ENCODE measurements at regions not wholly inside any gene's neighbourhood (a gene's known extent, or its start where the extent isn't known, plus 50 kb on each side); places are given as distances from the start of the nearest gene placed in this dataset.

GRCh38 chrX:16268206-16268605 lies 100.9 kb downstream of the MAGEB17 start:
- TF ChIP-seq CTCF (IDR thresholded peaks at IDR 0.05), result no peak
- TF ChIP-seq POLR2A (IDR thresholded peaks at IDR 0.05), result no peak

Data from Peyer's patch (tissue), 4 donors.